DMS153 treated with DMSO at 0.1 percent for 48 hours (cell line): ENCODE measurements at regions not wholly inside any gene's neighbourhood (a gene's known extent, or its start where the extent isn't known, plus 50 kb on each side); places are given as distances from the start of the nearest gene placed in this dataset.
"Not testable (repeated sequence)": the region's sequence is repeated elsewhere in the genome, so short reads cannot be mapped to it uniquely, and the experiment has no call there.

Experiments
- DNase-seq: peaks from one replicate; lab custom pipeline; 2025; ENCODE audit not compliant: unreplicated experiment; lab: John Stamatoyannopoulos, UW

DNA sequence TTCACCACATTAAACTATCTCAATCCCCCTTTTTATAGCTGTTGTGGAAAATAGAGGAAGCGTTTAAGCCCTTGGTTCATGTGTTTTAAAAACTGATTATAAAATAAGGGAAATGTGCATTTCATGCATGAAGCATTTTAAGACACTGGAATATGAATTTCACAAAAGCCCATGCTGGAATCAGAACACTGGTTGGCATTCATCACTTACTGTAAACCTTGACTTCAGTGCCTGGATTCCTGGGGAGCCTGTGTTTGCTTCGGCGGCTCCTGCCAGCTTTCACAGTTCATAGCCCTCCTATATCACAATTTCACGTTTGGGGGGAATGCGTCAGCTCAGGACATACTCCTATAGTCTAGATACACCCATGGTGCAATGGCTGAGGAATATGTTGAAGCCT, 336.9 kb downstream of the INSIG2 start:
- DNase-seq = no peak

DNA sequence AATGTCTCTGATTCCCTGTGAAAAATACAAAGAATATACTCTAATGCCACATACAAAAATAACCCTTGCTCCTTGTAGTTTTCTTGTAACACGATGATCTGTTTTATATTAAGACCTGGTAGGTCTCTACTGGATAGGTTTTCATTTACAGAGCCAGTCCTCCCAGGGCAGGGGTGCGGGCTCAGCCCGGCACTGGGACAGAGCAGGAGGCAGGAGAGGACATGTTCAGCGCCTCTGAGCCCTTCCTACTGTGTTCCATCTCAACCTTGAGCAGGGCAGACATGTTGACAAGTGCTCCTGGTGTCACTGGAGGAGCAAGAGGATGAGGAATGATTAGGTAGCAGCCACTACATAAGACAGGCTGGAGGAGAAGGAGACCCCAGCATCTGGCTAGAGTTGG, 335.5 kb downstream of the INSIG2 start:
- no peak for DNase-seq

DNA sequence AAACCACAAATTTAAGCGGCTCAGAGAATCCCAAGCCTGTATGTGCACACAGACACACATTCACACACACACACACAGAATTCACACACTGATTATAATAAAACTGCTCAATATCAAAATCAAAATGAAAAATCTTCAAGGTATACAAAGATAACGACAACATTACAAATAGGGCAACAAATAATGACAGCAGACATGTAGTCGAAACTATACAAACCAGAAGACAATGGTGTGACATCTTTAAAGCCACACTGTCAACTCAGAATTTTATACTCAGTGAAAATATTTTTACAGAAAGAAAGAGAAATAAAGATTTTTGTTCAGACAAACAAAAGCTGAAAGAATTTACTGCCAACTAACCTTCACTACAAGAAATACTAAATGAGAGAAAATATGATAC, 333.4 kb downstream of the INSIG2 start:
- DNase-seq = no peak

DNA sequence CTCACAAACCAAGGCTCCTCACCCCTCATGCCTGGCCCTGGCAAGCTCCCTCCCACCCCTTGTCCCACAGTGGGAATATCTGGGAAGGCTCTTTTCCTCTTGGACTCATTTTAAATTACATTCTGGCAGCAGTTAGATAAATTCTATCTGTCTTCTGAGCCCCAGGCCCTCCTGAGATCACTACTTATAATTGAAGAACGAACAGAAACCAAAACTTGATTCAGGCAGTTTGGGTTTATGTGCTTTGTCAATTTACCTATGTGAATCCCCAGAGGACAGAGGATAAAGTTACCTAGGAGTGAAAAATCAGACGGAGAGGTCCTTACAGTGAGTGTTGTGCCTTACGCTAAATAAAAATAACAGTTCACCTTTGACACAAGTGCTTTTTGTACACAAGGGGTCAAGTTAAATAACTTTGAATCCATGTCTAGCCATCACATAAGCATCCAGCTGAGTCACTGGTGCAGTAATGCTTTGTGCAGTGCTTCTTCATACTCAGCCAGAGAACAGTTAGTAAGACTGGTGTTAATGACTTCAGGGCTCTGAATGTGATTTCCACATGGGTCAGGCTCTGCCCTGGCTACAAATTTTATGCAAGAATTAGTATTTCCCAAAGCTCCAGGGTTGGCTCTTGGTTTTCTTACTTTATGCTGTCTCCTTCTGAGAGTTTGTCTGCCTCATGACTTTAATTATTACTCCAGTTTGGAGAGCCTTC, 329.3 kb downstream of the INSIG2 start:
- DNase-seq = no peak

DNA sequence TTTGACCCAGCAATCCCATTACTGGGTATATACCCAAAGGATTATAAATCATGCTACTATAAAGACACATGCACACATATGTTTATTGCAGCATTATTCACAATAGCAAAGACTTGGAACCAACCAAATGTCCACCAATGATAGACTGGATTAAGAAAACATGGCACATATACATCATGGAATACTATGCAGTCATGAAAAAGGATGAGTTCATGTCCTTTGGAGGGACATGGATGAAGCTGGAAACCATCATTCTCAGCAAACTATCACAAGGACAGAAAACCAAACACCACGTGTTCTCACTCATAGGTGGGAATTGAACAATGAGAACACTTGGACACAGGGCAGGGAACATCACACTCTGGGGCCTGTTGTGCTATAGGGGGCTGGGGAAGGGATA, 326.9 kb downstream of the INSIG2 start:
- DNase-seq = not testable (repeated sequence)

DNA sequence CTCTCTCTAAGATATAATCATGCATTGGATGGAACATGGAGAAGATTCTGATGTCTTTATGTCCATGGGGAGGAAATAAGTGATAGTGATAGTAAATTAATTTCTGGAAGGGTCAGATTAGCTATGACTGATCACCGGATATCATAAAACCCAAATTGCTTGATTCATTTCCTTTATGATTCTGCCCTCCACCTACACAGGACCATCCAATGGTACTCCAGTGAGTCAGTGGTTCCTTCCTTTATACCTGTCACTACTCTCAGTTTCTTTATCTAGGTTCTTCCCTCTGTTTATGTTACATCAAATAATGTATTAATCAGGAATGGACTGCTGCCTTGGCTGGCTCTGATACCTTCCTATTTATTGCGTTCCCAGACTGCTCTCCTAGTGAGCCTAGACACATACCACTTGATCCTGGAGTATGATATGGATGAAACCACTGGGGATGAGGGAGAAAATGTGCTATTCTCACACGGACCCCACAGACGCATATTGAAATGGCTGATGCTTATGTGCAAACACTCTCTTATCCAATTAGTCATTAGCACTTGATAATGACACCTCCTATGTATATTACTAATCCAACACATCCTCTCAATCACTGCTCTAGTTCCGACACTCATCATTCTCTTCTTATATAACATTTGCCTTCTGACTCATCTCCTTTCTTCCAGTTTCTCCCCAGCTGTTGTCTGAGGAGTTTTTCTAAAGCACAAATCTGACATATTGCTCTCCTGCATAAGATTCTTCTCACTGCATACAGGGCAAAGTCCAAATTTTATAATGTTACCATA, 315.6 kb downstream of the INSIG2 start:
- no peak for DNase-seq

DNA sequence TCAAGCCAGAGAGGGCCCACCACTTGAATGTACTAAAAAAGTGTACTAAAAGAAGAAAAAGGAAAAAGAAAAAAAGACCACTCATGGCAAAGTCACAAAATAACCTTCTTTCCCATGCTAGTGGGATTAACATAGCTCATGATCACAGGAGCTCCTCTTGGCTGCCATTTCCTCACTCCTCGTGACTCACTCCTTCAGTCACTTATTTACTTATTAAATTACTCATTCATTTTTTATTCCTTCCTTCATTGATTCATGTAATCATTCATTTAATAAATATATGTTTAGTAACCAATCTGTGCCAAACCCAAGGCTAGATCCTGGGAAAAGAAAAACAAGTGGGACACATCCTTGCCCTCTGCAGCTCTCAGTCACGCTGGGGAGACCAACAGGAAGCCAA, 300.5 kb downstream of the INSIG2 start:
- DNase-seq = no peak

DNA sequence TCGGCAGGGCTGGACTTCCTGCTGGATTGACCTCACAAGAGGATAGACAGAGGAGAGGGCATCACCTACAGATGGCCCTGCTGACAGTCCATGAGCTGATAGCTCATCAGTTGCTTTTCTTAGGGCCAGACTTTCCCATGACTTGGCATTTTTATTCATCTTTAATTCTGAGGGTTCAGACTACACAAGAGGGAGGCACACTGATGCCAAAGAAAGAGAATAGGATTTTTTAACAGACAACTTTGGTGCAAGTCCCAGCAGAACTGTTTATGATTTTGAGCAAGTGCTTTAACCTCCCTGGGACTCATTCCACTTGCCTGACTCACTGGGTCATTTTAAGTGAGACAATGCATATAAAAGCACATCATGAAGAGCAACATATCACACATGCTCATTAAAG, 299.2 kb downstream of the INSIG2 start:
- DNase-seq = no peak

DNA sequence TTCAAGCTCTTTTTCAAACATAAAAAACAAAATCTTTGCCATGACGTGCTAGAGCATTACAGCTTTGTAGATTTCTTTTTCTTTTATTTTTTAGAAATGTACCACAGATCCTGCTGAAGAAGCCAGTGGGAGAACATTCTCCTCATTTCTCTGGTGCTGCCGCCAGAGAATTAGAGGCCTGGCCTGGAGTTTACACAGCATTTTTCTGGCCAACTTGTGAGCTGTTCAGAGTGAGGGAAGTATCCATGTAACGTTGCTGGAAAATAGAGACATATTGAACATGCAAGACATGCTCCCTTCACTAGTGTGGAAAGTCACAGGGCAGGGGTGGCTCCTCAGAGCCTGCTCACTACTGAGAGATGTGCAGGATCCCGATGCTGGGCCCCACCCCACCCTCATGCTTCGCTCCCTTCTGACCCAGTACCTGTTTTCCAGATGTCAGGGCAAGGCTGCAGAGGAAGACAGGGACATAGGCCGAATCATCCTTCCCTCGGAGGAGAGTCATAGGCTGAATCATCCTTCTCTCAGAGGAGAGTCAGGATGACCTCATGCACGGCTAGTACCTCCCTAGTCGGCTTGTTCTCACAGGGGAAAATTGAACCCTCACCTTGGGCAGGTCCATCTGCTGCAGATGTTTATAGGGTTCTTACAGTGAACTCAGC, 298.5 kb downstream of the INSIG2 start:
- DNase-seq = no peak

DNA sequence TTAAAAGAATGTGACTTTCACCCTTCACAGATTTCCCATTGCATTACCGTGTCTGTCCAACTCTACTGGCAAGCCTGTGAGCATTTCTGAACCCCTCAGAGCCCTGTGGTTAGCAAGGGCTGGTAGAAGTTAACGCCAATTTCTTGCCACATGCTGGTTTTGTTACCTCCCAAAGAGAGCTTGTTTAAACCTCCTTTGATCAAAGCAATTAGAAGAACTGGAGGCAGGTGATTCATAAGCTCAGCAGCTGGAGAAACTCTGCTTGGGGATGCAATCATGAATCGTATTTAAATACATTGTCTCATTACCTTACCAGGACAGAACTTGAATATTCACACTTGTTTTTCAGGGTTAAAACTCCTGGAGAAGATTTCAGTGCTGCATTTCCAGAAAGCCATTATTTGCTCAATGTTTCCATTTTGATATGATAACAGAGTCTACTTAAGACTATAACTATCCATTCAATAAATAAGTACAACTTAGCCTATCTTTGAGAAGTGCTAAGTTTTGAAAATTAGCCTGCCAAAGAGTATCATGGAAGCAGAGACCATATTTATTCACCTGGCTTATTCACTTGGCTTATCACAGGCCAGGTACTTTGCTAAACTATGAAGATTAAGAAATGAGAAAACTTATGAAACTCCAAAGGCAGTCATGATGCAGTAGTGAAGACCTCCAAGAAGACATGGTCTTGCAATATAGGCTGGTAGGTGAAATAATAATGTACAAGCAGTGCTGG, 292.8 kb downstream of the INSIG2 start:
- no peak for DNase-seq

DNA sequence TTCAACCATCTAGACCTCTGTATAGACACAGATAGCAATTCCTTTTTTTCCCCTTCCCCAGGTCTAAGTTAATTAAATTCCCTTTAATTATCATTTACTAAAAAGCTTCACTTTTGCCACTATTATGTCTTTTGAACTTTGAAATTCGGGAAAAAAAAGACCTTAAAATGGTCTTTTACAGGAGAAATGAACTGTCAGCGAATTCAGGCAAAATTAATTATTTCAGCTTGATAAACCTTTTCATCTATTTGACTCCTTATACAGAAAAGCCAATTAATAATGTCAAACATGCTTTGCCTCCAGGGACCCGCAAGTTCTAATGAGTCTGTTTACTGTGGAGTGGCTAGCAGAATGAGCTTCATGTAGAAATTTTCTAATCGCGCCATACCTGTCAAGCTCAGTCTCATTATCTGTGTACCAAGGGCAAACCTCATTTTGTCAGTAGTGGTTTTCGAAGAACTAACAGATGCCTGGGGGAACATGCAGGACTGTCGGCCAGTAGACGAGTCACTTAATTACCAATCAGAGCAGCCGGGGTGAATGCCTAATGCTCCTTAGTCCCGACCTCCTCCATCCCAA, 287.7 kb downstream of the INSIG2 start:
- no peak for DNase-seq

DNA sequence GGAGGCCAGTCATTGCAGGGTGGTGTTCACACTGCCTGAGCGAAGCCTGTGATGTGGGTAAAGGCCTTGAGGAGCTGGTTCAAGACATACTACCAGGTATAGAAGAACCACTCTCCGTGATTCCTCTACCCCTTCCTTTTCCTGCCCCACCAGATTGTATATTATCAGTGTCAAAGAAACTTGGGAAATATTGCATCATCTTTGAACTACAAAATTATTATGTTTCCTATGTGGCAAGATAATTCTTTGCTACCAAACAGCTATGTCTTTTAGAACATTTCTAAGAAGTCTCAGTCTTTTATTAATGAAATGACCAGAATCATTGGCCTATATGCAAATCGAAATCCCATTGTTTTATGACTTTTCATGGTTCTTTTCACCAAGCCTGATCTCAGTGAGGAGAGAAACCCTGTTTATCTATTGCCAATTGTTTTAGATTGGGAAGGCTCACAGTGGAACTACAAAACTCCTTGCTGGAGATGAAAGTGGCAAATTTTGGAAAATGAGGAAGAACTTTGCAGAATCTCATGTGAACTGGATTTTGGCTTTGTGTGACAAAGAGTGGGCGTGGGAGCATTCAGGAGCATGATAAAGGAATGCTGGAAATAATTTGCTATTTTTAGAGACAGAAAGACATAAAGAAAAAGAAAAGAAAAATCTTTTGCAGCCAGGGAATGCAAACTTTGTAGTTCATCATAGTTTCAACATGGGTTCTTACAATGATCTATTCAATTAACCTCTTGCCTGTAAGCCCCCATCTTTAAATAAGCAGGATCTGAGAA, 286.9 kb downstream of the INSIG2 start:
- no peak for DNase-seq

DNA sequence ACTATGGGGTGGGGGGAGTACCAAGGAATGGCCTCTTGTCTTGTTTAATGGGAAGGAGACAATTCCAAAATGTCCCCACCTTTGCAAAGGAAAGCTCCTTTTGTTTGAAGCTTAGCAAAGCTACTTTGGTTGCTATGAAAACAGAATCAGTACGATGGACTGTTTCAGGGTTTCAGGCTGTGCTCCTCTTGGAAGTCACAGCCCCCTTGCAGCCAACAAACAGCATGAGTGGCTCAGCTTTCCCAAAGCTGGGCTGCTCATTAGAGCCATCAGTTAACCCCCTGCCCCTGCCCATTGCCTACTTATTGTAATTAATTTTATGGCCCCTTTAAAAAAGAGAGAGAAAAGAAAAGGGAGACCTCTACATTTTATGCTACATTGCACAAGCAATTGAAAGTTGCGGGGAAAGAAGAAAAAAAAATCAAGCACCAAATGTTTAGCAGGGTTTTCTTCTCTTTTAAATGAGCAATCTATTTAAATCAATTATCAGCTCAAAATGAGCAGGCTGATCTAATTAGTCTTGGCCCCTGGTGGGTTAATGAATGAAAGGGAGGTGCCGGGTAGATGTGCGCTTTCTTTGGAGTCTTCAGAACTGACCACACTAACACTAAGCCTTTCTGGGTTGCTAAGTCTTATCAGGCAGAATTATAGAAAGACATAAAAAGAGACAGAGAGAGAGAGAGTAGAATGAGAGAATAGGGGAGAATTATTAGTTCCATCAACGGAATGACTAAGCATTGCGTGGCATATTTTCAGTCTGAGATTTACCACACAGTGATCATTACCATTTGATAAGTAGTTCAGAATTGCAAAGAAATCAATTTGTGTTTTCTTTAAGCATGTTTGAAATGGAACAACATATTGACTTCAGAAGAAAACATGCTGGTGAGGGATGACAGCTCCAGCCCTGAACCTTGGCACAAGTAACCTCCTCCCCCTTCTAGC, 284.9 kb downstream of the INSIG2 start:
- DNase-seq = no peak

DNA sequence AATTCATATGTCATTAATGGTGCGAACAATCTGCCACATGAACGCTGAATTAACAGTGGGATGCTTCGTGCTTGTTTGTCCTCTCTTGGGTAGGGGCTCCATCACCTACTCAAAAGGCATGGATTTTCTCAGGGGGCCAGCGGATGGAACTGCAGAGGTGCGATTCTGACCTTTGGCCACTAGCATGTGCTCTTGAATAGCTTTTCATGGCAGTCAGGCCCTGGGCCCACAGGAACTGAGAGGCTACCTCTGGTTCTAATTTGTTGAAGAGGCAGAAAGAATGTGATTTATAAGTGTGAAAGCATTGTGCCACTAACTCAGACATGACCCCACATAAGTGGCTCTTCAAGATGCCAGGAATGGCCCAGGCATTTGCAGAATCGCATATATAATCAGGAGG, 283.2 kb downstream of the INSIG2 start:
- no peak for DNase-seq

DNA sequence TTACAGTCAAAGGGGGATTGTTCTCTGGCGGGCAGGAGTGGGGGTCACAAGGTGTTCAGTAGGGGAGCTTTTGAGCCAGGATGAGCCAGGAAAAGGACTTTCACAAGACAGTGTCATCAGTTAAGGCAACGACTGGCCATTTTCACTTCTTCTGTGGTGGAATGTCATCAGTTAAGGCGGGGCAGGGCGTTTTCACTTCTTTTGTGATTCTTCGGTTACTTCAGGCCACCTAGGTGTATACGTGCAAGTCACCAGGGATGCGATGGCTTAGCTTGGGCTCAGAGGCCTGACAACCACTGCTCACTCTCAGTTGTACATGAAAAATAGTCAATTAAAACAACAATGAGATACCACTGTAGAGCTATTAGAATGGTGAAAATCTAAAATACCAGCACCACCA, 281.2 kb downstream of the INSIG2 start:
- not testable (repeated sequence) for DNase-seq

DNA sequence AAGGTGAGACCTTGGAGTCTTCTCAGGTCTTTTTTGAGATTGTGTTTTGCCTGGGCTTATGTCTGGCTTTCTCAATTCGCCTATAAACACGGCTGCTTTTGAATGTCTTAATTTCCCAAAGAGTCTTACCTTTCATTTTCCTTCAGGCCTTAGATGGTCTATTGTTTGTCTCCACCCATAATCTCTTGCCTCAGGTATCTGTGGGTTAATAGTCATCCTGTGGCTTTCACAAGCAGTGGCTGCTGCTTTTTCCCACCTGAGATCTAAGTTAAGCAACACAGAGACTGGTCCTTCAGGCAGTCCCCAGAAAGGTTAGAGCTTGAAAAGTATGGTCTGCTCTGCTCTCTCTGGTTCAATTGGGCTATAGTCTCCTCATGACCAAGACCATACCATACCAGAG, 275.3 kb downstream of the INSIG2 start:
- no peak for DNase-seq

DNA sequence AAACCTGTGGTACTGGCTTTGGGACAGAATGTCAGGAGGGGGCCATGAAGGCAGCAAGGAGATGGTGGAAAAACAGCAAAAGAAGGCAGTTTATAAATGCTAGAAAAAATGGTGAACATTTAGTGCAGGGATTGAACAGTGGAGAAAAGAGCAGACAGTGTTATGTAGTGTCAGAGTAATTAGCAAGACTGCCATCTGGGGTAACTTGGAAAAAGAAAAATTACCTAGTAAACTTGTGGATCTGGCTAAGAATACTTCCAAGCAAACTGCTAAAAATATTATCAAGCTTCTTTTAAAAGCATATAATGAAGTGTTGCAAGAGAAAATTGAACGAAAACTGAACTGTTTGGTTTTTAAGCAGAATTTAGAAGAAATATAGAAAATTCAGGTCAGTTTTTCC, 267.8 kb downstream of the INSIG2 start:
- no peak for DNase-seq

DNA sequence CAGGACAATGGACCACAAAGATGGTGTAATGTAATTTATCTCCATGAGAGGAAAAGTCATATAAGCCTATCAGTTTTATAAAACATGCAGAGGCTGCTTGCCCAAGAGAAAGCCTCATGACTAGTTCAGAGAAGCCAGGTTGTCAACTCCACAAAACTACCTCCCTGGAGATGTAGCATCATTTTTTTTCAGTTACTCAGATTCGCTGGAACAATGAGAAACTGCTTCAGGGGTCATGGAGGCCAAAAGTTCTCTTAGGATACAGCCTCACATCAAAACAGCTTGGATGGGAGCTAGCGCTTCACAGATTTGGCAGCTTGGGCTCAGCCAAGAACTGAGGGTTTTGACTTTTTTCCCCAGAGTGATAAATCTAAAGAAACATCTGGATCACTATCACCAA, 263.5 kb downstream of the INSIG2 start:
- DNase-seq = no peak

DNA sequence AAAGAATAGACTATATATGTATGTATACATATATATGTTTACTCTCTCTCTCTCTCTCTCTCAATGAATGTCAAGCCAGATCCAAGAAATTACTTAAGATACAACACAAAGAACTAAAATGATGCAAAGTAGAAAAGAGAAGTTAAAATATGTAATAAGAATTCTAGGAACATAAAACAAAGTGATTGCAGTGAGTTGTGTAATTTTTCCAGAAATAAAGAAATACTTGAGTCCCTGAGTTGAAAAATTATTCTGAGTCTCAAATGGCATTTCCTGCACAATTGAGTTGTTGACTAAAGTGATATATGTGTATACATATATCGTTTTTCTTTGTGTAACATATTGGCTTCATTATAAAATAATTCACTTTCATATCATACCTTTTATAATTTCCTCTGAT, 262.4 kb downstream of the INSIG2 start:
- no peak for DNase-seq
